D721Med (cell line): ENCODE measurements at regions not wholly inside any gene's neighbourhood (a gene's known extent, or its start where the extent isn't known, plus 50 kb on each side); places are given as distances from the start of the nearest gene placed in this dataset.

Experiments used
- DNase-seq: peaks from one replicate; pipeline ENCODE4 v3.0.0; 2011; ENCODE audit warnings: low spot score; ENCODE audit not compliant: insufficient read length
- FAIRE-seq: peaks from 2 replicates; lab custom pipeline; 2011; peaks lifted over from hg19 to GRCh38; lab: Jason Lieb, UNC
- CTCF ChIP-seq: IDR thresholded peaks from 2 replicates; pipeline ENCODE4 v1.5.1; 2012; ENCODE audit warnings: mild to moderate bottlenecking, control low read depth; ENCODE audit not compliant: insufficient read depth; ENCODE audit errors: missing control alignments

- no peak for TF ChIP-seq CTCF
- FAIRE-seq (no peak), DNase-seq (no peak)
Observed at GRCh38 chr20:62591591-62591990, 50.7 kb upstream of the SLCO4A1 start.
